Heart left ventricle (tissue), 16 donors: ENCODE measurements at regions not wholly inside any gene's neighbourhood (a gene's known extent, or its start where the extent isn't known, plus 50 kb on each side); places are given as distances from the start of the nearest gene placed in this dataset.

Source experiments
- ATAC-seq, 4 donors: fragments of 200-7000 bp; cut with Tn5 transposase; one replicate each; pipeline ENCODE4 v1.9.1; 2020 to 2022; ENCODE audit warnings: moderate library complexity in 4 of 4, mild to moderate bottlenecking in 3 of 4, moderate number of reproducible peaks in 1 of 4
- DNase-seq, 5 donors: peaks; one replicate each; pipeline ENCODE4 v3.0.0-alpha.2; 2020
- H3K27ac ChIP-seq, 12 donors: fragments of 200-600 bp; sonication (generic) in 4 of 12; one replicate each; pipeline versions ENCODE4 v1.5.0 to v1.8.0; 2016 to 2022; ENCODE audit warnings: mild to moderate bottlenecking in 2 of 12
- H3K27me3 ChIP-seq, 9 donors: fragments of 200-600 bp; sonication (generic) in 2 of 9; one replicate each; pipeline versions ENCODE4 v1.5.1 to v1.8.0; 2016 to 2022; ENCODE audit warnings: mild to moderate bottlenecking in 3 of 9
- H3K36me3 ChIP-seq, 9 donors: fragments of 200-600 bp; sonication (generic) in 2 of 9; one replicate each; pipeline versions ENCODE4 v1.5.0 to v1.8.0; 2018 to 2022; ENCODE audit warnings: mild to moderate bottlenecking in 2 of 9
- H3K4me1 ChIP-seq, 12 donors: fragments of 200-600 bp; sonication (generic) in 4 of 12; one replicate each; pipeline versions ENCODE4 v1.5.0 to v1.8.0; 2016 to 2022; ENCODE audit warnings: mild to moderate bottlenecking in 3 of 12
- H3K4me3 ChIP-seq, 12 donors: fragments of 200-600 bp; sonication (generic) in 4 of 12; one replicate each; pipeline versions ENCODE4 v1.5.0 to v1.8.0; 2017 to 2022; ENCODE audit warnings: mild to moderate bottlenecking in 9 of 12, moderate library complexity in 4 of 12
- H3K9me3 ChIP-seq, 12 donors: fragments of 200-600 bp; sonication (generic) in 4 of 12; one replicate each; pipeline versions ENCODE4 v1.5.0 to v1.8.0; 2016 to 2022; ENCODE audit warnings: mild to moderate bottlenecking in 1 of 12
- CTCF ChIP-seq, 12 donors: fragments of 200-600 bp; sonication (generic) in 4 of 12; IDR thresholded peaks; one replicate each; pipeline versions ENCODE4 v1.5.0 to v1.8.0; 2018 to 2022; ENCODE audit warnings: antibody characterized with exemption in 12 of 12, mild to moderate bottlenecking in 5 of 12
- POLR2A ChIP-seq, 2 donors: fragments of 450-650 bp; IDR thresholded peaks; one replicate each; pipeline ENCODE4 v1.6.1; 2017; ENCODE audit warnings: antibody characterized with exemption in 2 of 2, mild to moderate bottlenecking in 2 of 2, moderate library complexity in 2 of 2
- WGBS, 4 donors: extraction: QIAGEN DNeasy Blood & Tissue Kit in 2 of 4; methylation state at CpG; one replicate each; pipeline versions ENCODE4 v1.1.5 to v1.1.7; 2013 to 2018; 5-methylcytosine and 5-hydroxymethylcytosine counted together
- intact Hi-C, 10 donors: fragments of 100-400 bp; cut with DNase I; formaldehyde crosslinking; loops; one replicate each; pipeline versions ENCODE4 v1.11.1 to v1.14.2; 2022
- donor health status: ischemic (EF 13 %, LVEDD 7.1; RV severe dilation, severe dysfunction).
- donor health status: healthy with polysubstance abuse.
- donor health status: DM: no; HTN: yes; CAD: no.
- donor health status: DM: no; HTN: no; CAD: no.
- donor health status: ischemic (EF 25% LVEDD 6.9; RV normal size, moderate dysfunction).
- donor health status: ischemic (EF 25% LVEDD 5.7; RV mildly dilated, moderate dysfunction).
- donor health status: healthy.
- donor health status: DM: yes; HTN: yes; CAD: no.
- donor health status: ischemic (EF 35%, LVEDD 5.7; RV mildly dilated, moderate dysfunction).
- donor health status: nonischemic (EF 11% LVEDD 7.7; RV severe dilation, severe dysfunction).
- donor health status: DM: yes; HTN: yes; CAD: no.
- donor health status: PGD.
- donor health status: ischemic (EF 29% LVEDD 5.4; RV normal size, mild dysfunction).
- donor health status: nonischemic (EF 23%, LVEDD 6.1; RV moderate dilation, normal function).

- Histone ChIP-seq H3K9me3 (no peaks in the 10 kb centered on the region), H3K27me3 (peaks cover 0 to 8% (median 0%) of the 10 kb centered on the region in 9 donors), H3K27ac (no peak overlapping the region), H3K4me3 (no peak overlapping the region), H3K4me1 (no peaks in the 10 kb centered on the region), H3K36me3 (no peaks in the 10 kb centered on the region)
- intact Hi-C loops: no loop called here
- DNase-seq: no peak
- TF ChIP-seq POLR2A (IDR thresholded peaks at IDR 0.05) (no peak), CTCF (IDR thresholded peaks at IDR 0.05) (no peak)
- WGBS, 4 donors: 75 to 78% (median 76%) methylated on average over 2 of the region's 2 CpGs
- ATAC-seq: no peak
Observed at GRCh38 chr5:52577546-52577945, 210.2 kb upstream of the ITGA1 start.

- TF ChIP-seq POLR2A (IDR thresholded peaks at IDR 0.05): no peak
- no peak for TF ChIP-seq CTCF (IDR thresholded peaks at IDR 0.05)
- WGBS, 4 donors: 31 to 44% (median 41%) methylated on average over 3 of the region's 3 CpGs
- H3K27me3 ChIP-seq: peaks cover 0 to 8% (median 0%) of the 10 kb centered on the region in 9 donors
- H3K9me3 ChIP-seq: no peaks in the 10 kb centered on the region
- H3K4me1 ChIP-seq: no peaks in the 10 kb centered on the region
- H3K27ac ChIP-seq: no peak overlapping the region
- intact Hi-C loops: no loop called here
- H3K36me3 ChIP-seq: no peaks in the 10 kb centered on the region
- H3K4me3 ChIP-seq: no peak overlapping the region
- ATAC-seq (no peak), DNase-seq (no peak)
Observed at GRCh38 chr5:52579391-52579790, 208.3 kb upstream of the ITGA1 start.

- ATAC-seq (no peak), DNase-seq (peak in 1 of 5 donors; percentile 26)
- TF ChIP-seq POLR2A (IDR thresholded peaks at IDR 0.05) (no peak), CTCF (IDR thresholded peaks at IDR 0.05) (no peak)
Observed at GRCh38 chr5:52580921-52581320, 206.8 kb upstream of the ITGA1 start.

GRCh38 chr5:52582313-52582712 lies 205.4 kb upstream of the ITGA1 start:
- 66 to 77% (median 72%) methylated on average over 3 of the region's 3 CpGs for WGBS, 4 donors
- intact Hi-C loops: no loop called here
- TF ChIP-seq POLR2A (IDR thresholded peaks at IDR 0.05) (no peak), CTCF (IDR thresholded peaks at IDR 0.05) (no peak)
- no peaks in the 10 kb centered on the region for H3K4me1 ChIP-seq
- H3K27ac ChIP-seq: no peak overlapping the region
- no peak for ATAC-seq
- no peak for DNase-seq
- H3K27me3 ChIP-seq: peaks cover 0 to 8% (median 0%) of the 10 kb centered on the region in 9 donors
- no peaks in the 10 kb centered on the region for H3K9me3 ChIP-seq
- H3K4me3 ChIP-seq: no peak overlapping the region
- no peaks in the 10 kb centered on the region for H3K36me3 ChIP-seq

More at GRCh38 chr5:52580921-52581320, 206.8 kb upstream of the ITGA1 start:
- H3K27me3 ChIP-seq: peaks cover 0 to 8% (median 0%) of the 10 kb centered on the region in 9 donors
- no peak overlapping the region for H3K27ac ChIP-seq
- H3K36me3 ChIP-seq: no peaks in the 10 kb centered on the region
- no peaks in the 10 kb centered on the region for H3K4me1 ChIP-seq
- no peaks in the 10 kb centered on the region for H3K9me3 ChIP-seq
- WGBS, 4 donors: 70 to 78% (median 74%) methylated on average over 2 of the region's 2 CpGs
- H3K4me3 ChIP-seq: no peak overlapping the region
- intact Hi-C loops: no loop called here
